Body of pancreas (tissue), 4 donors: ENCODE measurements at regions not wholly inside any gene's neighbourhood (a gene's known extent, or its start where the extent isn't known, plus 50 kb on each side); places are given as distances from the start of the nearest gene placed in this dataset.

ENCODE experiments used
- POLR2A ChIP-seq, 3 donors: fragments of 450-650 bp; IDR thresholded peaks; one replicate each; pipeline ENCODE4 v1.6.1; 2016; ENCODE audit warnings: antibody characterized with exemption in 3 of 3, mild to moderate bottlenecking in 2 of 3
- TF ChIP-seq, protein P1 (sequence below), 7 experiments: fragments of 450-650 bp in 4 of 7; fragments of 200-600 bp in 3 of 7; sonication (generic) in 3 of 7; IDR thresholded peaks; one replicate each; pipeline ENCODE4 v1.5.1; 2016 to 2019; ENCODE audit warnings: antibody characterized with exemption in 7 of 7

DNA sequence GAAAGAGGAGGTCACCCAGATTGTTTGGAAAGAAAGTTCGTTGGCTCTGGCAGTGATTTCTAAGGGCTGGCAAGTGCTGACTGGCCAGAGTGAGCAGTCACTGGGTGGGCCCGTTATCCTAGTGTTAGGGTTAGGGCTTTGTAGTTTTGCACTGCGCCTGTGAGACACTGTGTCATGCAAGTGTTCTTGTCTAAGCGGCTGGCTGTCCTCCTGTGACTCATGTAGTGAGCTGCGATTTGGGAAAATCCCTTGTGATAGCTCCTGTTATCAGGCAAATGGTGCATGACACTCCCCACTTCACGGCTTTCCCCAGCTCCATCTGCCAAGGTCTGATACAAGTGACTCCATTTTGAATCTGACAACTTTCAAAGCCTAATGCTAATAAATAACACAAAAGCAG lies 526.0 kb upstream of the ADAMTS16 start:
- no peak for TF ChIP-seq POLR2A (IDR thresholded peaks at IDR 0.05)
- TF ChIP-seq, protein P1, sequence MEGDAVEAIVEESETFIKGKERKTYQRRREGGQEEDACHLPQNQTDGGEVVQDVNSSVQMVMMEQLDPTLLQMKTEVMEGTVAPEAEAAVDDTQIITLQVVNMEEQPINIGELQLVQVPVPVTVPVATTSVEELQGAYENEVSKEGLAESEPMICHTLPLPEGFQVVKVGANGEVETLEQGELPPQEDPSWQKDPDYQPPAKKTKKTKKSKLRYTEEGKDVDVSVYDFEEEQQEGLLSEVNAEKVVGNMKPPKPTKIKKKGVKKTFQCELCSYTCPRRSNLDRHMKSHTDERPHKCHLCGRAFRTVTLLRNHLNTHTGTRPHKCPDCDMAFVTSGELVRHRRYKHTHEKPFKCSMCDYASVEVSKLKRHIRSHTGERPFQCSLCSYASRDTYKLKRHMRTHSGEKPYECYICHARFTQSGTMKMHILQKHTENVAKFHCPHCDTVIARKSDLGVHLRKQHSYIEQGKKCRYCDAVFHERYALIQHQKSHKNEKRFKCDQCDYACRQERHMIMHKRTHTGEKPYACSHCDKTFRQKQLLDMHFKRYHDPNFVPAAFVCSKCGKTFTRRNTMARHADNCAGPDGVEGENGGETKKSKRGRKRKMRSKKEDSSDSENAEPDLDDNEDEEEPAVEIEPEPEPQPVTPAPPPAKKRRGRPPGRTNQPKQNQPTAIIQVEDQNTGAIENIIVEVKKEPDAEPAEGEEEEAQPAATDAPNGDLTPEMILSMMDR (IDR thresholded peaks at IDR 0.05) = no peak
